ENCODE measurements at regions not wholly inside any gene's neighbourhood (a gene's known extent, or its start where the extent isn't known, plus 50 kb on each side); places are given as distances from the start of the nearest gene placed in this dataset.

DNA sequence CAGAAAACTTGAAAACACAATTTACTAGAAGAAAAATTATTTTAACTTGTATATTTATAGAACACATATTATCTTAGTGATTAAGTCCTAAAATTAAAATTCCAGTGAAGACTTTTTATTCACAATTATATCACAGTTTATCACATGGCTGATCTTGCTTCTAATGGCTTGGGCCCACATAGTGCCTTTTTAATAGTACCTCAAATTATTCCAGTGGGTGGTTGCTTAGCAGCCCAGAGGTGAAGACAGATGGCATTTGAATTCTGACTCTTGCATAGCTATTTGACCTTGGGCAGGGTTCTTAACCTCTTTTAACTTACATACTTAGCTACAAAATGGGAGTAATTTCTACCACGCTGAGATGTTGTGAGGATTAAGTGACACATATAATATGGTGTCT is 214.7 kb upstream of the SGO1 start:
- TF ChIP-seq JUN (CRISPR knock-in tag; IDR thresholded peaks at IDR 0.05) = no peak
- no peak for TF ChIP-seq CTCF (IDR thresholded peaks at IDR 0.05)
